ENCODE measurements at regions not wholly inside any gene's neighbourhood (a gene's known extent, or its start where the extent isn't known, plus 50 kb on each side); places are given as distances from the start of the nearest gene placed in this dataset.

- Histone ChIP-seq H3K27ac (ENCODE audit: low read depth in 1 of 2, low read length in 2 of 2) (no peak overlapping the region), H3K9ac (ENCODE audit: low read depth in 1 of 2, low read length in 2 of 2) (no peak overlapping the region), H3K27me3 (ENCODE audit: control insufficient read depth in 4 of 4, insufficient read depth in 4 of 4, low read length in 3 of 4) (no peaks in the 10 kb centered on the region), H3K4me1 (ENCODE audit: control insufficient read depth in 4 of 4, insufficient read depth in 4 of 4, low read length in 3 of 4) (no peaks in the 10 kb centered on the region), H3K36me3 (ENCODE audit: control insufficient read depth in 4 of 4, insufficient read depth in 3 of 4, low read depth in 1 of 4, low read length in 3 of 4) (no peaks in the 10 kb centered on the region), H3K9me3 (ENCODE audit: control insufficient read depth in 4 of 4, low read length in 3 of 4) (no peaks in the 10 kb centered on the region), H3K4me3 (ENCODE audit: low read depth in 1 of 3, low read length in 3 of 3) (no peak overlapping the region)
- 76% methylated on average over 16 of the region's 16 CpGs for WGBS
- no peak for DNase-seq (ENCODE audit: low spot score)
- TF ChIP-seq SP1 (IDR thresholded peaks at IDR 0.05) (no peak), FOXA1 (IDR thresholded peaks at IDR 0.05) (no peak), JUND (IDR thresholded peaks at IDR 0.05) (no peak), EGR1 (IDR thresholded peaks at IDR 0.05; ENCODE audit: low read depth in 2 of 2) (no peak), MAX (IDR thresholded peaks at IDR 0.05) (no peak), CTCF (IDR thresholded peaks at IDR 0.05; ENCODE audit: low read depth, low read length, missing input control) (no peak)
These were observed 62.8 kb upstream of the HDAC4 start for GRCh38 chr2:239463541-239464165.

GRCh38 chr2:239462671-239463506, 62.1 kb upstream of the HDAC4 start:
- H3K9me3 ChIP-seq (ENCODE audit: control insufficient read depth in 4 of 4, low read length in 3 of 4), result no peaks in the 10 kb centered on the region
- WGBS, result 85% methylated on average over 19 of the region's 19 CpGs
- no peaks in the 10 kb centered on the region for H3K27me3 ChIP-seq (ENCODE audit: control insufficient read depth in 4 of 4, insufficient read depth in 4 of 4, low read length in 3 of 4)
- no peaks in the 10 kb centered on the region for H3K4me1 ChIP-seq (ENCODE audit: control insufficient read depth in 4 of 4, insufficient read depth in 4 of 4, low read length in 3 of 4)
- no peak for DNase-seq (ENCODE audit: low spot score)
- H3K36me3 ChIP-seq (ENCODE audit: control insufficient read depth in 4 of 4, insufficient read depth in 3 of 4, low read depth in 1 of 4, low read length in 3 of 4), result no peaks in the 10 kb centered on the region
- no peak overlapping the region for H3K4me3 ChIP-seq (ENCODE audit: low read depth in 1 of 3, low read length in 3 of 3)
- no peak overlapping the region for H3K27ac ChIP-seq (ENCODE audit: low read depth in 1 of 2, low read length in 2 of 2)
- TF ChIP-seq CTCF (IDR thresholded peaks at IDR 0.05; ENCODE audit: low read depth, low read length, missing input control) (no peak), HNF4G (IDR thresholded peaks at IDR 0.05) (no peak), ATF3 (IDR thresholded peaks at IDR 0.05) (no peak), HNF4A (conservative IDR thresholded peaks at IDR 0.05) (no peak), TAF1 (conservative IDR thresholded peaks at IDR 0.05) (no peak), REST (IDR thresholded peaks at IDR 0.05) (no peak), MAX (IDR thresholded peaks at IDR 0.05) (no peak), NR2F2 (IDR thresholded peaks at IDR 0.05) (no peak)
- H3K9ac ChIP-seq (ENCODE audit: low read depth in 1 of 2, low read length in 2 of 2), result no peak overlapping the region

All from liver (tissue), 8 donors.